ENCODE measurements at regions not wholly inside any gene's neighbourhood (a gene's known extent, or its start where the extent isn't known, plus 50 kb on each side); places are given as distances from the start of the nearest gene placed in this dataset.

DNA sequence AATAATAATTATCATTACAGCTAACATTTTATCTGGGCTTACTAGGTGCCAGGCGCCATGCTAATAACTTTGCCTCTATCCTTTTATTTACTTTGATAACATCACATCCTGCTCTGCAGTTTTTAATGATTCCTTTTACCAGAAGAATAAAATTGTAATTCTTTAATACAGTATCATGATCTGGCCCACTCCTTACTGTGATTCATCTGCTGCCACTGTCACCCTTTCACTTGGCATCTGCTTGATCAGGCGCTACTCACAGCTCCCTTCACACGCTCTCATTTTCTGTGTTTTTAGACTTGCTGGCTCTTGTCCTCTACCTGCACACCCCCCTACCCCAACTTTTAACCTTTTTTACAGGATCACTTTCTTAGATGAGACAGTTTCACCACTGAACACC is 167.5 kb downstream of the NTMT2 start:
- DNase-seq (ENCODE audit: low read depth): no peak

DNA sequence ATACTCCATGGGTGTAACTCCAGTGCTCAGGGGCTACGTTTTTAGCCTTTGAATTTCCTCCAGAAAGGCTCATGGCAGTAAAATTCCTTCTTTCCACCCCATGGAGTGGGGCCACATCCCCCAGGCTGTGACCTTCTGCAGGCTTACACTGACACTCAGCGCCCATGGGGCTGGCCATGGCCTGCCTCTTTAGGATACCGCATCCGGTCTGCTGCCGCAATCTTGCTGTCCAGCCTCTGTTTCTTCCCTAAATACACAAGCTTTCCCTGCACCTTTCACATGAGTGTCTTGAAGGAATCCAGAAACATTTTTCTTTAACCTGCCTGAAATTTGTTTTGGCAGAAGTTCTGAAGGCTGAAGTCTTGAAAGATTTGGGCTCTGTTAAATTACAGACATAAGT is 170.5 kb downstream of the NTMT2 start:
- DNase-seq (ENCODE audit: low read depth): no peak

GRCh38 chr1:170318141-170318540 is 172.4 kb downstream of the NTMT2 start:
- no peak for DNase-seq (ENCODE audit: low read depth)

GRCh38 chr1:170318736-170319135 is 173.0 kb downstream of the NTMT2 start:
- no peak for DNase-seq (ENCODE audit: low read depth)

- DNase-seq (ENCODE audit: low read depth): peak; percentile 8
Measured at GRCh38 chr1:170321113-170321512, 175.4 kb downstream of the NTMT2 start.

DNA sequence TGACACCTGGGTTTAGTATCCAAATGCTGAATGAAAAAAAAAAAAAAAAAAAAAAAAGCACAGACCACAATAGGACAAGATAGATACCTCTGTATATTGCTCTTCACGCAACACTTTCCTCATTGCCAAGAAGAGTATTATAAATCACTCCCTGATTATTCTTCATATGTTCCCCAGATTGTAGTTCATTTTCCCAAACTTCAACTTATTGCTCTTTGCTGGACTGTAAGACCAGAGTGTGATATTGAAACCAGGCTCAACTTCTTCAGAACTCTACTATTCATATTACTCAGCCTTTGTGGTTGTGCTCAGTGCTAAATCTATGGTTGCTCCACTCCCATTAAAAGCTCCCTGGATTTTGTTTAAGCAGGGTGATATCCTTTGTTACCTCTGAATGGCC is 180.4 kb downstream of the NTMT2 start:
- no peak for DNase-seq (ENCODE audit: low read depth)

DNA sequence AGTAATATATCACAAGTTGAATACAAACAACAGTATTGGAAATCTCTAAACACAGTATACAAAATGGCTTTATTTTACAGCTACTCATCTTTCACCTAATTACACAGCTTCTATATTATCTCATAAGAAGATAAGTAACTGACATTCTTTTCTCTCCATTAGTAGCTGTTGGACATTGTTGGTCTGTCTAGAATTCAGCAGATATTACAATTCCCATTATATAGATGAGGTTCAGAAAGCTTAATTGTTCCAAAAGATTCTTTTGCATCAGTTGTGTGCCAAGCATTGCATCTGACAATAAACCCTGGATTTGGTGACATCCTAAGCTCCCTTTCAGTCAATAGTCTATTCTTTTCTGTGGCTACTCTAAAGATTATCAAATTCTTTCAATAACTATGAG is 187.0 kb downstream of the NTMT2 start:
- DNase-seq (ENCODE audit: low read depth): no peak

DNA sequence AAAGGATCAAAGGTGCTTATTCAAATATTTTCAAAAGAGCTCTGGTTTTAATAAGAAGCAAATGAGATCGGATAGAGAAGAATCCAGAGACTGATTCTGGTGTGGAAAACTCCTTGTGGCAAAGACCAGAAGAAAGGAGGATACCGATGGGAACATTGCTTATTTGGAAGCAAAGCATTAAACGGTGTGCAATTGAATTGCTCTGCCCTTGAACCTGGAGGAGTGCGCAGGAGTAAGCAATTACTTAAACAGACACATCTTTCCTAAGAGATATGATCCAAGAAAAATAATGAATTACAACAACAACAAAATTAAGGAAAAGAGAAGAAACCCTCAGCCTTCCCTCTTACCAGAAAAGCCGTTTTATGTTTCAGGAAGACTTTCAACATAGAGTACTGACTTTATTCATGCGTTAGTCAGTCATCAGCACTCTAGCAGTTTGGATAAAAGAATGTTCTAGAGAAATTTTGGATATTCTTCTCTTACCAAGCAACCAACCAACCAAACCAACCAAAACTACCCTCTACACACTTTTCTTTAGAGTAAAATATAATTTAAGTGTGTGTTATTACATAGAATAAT is 191.7 kb downstream of the NTMT2 start:
- no peak for DNase-seq (ENCODE audit: low read depth)

DNA sequence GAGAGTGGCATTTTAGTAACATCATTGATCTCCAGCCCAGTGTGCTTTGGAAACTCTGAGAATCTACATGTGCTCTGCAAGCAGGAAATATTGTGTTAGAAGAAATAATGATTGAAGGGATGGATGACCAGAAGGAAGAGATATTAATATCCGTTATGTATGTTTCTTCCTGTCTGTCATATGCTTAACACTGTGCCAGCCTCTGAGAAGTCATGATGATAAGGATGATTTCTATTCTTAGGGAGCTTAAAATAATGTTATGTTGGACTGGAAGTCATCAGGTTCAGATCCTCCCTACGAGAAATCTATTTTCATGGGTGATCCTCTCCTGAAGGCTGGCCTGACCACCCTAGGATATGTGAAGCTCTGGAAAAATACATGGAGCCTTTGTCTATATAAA is 192.4 kb upstream of the GORAB start:
- no peak for DNase-seq (ENCODE audit: low read depth)

GRCh38 chr1:170340308-170340707 is 191.7 kb upstream of the GORAB start:
- DNase-seq (ENCODE audit: low read depth): peak; percentile 1

- no peak for DNase-seq (ENCODE audit: low read depth)
Measured at GRCh38 chr1:170351366-170351946, 180.5 kb upstream of the GORAB start.

GRCh38 chr1:170354246-170354645 is 177.7 kb upstream of the GORAB start:
- no peak for DNase-seq (ENCODE audit: low read depth)

DNA sequence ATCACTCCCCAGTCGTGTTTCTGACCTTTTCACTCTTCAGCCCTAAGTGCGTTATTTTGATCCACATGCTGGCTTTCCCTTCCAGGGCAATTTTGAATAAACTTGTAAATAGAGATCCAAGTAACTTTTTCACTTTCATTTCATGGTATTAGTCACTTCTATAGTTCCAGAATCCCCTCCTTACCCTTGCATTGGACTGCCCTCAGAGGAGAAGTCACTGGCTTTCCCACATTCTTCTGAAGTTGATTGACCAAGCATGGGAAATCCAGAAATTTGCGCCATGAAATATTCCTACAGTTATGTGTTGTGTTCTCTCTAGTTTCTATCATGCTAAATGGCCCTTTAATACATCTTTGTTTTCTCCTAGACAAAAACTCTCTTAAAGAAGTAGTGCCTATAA is 177.3 kb upstream of the GORAB start:
- DNase-seq (ENCODE audit: low read depth): no peak

DNA sequence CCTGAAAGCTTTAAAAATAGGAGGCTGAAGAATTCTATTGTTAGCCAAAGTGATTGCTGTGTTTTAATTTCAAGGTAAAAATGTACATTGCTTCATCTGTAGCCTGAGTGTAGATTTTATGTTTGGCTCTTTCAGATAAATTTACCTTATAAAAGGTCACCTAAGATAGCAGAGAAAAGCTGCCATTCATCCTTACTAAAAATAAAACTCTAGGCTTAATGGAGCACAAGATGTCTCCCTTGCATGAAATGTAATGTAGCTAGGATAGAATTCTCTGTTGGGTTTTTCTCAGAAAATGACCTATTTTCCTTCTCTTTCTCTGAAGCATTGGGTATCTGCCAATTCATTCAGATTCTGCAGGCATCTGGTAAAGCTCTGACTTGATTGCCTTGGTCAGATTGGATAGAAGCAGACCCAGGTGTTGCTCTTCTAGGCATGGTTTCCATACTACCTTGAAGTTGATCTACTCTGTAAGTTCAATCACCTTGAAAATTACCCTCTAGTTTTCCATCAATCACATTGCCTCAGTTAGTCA is 176.6 kb upstream of the GORAB start:
- no peak for DNase-seq (ENCODE audit: low read depth)

GRCh38 chr1:170356585-170356984 is 175.4 kb upstream of the GORAB start:
- no peak for DNase-seq (ENCODE audit: low read depth)

DNA sequence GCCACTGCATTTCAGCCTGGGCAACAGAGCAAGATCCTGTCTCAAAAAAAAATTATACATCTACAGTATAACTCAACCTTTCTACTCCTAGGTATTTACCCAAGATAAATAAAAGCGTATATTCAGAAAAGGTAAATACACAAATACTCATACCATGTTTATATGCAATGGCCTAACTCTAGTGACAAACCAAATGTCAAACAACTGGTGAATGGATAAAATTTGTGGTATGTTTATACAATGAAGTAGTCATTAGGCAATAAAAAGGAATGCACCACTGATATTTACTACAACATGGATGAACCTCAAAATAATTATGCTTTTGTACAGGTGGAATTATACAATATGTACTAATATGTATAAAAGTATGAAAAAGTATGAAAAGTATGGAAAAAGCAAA is 174.2 kb upstream of the GORAB start:
- no peak for DNase-seq (ENCODE audit: low read depth)

DNA sequence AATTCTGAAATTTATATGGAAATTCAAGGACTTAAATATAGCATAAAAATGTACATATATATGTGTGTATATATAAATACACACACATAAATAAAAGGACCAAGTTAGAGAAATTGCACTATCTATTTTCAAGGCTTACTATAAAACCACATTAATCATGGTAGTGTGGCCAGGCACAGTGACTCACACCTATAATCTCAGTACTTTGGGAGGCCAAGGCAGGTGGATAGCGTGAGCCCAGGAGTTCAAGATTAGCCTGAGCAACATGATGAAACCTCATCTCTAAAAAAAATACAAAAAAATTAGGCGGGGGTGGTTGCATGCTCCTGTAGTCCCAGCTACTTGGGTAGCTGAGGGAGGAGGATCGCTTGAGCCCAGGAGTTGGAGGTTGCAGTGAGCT is 171.4 kb upstream of the GORAB start:
- DNase-seq (ENCODE audit: low read depth): peak; percentile 8

DNA sequence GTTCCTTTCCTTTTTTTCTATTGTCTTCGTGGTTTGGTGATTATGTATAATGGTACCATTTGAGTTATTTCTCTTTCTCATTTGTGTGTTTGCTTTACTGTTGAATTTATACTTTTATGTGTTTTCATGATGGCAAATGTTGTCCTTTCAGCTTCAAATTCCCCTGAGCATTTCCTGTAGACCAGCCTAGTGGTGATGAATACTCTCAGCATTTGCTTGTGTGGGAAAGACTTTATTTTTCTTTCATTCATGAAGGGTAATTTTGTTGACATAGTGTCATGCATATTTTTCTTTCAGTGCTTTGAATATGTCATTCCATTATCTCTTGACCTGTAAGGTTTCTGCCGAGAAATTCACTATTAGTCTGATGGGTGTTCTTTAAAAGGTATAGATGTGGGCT is 166.6 kb upstream of the GORAB start:
- no peak for DNase-seq (ENCODE audit: low read depth)

DNA sequence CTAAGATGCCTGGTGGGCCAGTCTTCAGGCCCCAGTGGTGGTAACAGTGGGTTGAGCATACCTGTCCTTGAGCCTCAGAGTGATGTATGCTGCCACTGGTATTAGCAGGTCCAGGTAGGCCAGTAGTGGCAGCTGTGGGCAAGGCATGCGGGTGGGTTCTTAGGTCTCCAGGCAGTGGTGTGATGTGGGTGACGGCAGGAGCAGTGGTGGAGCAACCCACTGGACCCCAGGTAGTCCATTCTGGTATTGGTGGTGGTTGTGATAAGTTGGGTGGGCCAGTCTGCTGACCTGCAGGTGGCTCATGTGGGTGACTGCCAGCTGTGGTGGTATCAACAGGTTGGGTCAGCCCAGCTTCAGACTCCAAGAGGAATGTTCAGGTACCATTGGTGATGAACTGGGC is 165.0 kb upstream of the GORAB start:
- no peak for DNase-seq (ENCODE audit: low read depth)

GRCh38 chr1:170367615-170368014 is 164.4 kb upstream of the GORAB start:
- no peak for DNase-seq (ENCODE audit: low read depth)

GRCh38 chr1:170369000-170369399 is 163.0 kb upstream of the GORAB start:
- DNase-seq (ENCODE audit: low read depth): no peak

GRCh38 chr1:170369417-170369816 is 162.5 kb upstream of the GORAB start:
- no peak for DNase-seq (ENCODE audit: low read depth)

- no peak for DNase-seq (ENCODE audit: low read depth)
Measured at GRCh38 chr1:170370087-170370486, 161.9 kb upstream of the GORAB start.

- DNase-seq (ENCODE audit: low read depth): no peak
Measured at GRCh38 chr1:170375082-170375723, 156.8 kb upstream of the GORAB start.
